ENCODE measurements at regions not wholly inside any gene's neighbourhood (a gene's known extent, or its start where the extent isn't known, plus 50 kb on each side); places are given as distances from the start of the nearest gene placed in this dataset.

DNA sequence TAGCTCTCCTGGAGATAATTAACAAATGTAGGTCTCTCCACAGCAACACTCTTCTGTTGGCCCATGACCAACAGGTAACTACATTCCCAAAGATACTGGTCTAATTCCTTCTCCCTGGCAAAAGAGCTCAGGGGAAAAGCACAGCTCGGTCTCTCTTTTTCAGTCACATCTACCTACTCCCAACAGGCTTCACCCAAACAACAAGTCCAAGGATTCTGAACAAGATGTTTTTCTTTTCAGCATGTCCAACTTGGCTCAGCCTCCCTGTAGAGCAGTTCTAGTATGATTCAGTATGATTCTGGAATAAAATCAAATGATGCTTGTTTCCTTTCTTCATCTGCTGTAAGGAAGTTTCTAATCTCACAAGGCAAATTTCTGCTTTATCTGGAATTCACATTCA is 1704.8 kb upstream of the PIK3C3 start:
- TF ChIP-seq, protein P1, sequence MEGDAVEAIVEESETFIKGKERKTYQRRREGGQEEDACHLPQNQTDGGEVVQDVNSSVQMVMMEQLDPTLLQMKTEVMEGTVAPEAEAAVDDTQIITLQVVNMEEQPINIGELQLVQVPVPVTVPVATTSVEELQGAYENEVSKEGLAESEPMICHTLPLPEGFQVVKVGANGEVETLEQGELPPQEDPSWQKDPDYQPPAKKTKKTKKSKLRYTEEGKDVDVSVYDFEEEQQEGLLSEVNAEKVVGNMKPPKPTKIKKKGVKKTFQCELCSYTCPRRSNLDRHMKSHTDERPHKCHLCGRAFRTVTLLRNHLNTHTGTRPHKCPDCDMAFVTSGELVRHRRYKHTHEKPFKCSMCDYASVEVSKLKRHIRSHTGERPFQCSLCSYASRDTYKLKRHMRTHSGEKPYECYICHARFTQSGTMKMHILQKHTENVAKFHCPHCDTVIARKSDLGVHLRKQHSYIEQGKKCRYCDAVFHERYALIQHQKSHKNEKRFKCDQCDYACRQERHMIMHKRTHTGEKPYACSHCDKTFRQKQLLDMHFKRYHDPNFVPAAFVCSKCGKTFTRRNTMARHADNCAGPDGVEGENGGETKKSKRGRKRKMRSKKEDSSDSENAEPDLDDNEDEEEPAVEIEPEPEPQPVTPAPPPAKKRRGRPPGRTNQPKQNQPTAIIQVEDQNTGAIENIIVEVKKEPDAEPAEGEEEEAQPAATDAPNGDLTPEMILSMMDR (IDR thresholded peaks at IDR 0.05): no peak
- no peak for TF ChIP-seq POLR2A (IDR thresholded peaks at IDR 0.05)

Measured in Peyer's patch (tissue), 4 donors.